WTC11 (cell line): ENCODE measurements at regions not wholly inside any gene's neighbourhood (a gene's known extent, or its start where the extent isn't known, plus 50 kb on each side); places are given as distances from the start of the nearest gene placed in this dataset.

Experiments used
- ATAC-seq: fragments of 200-7000 bp; cut with Tn5 transposase; 2 replicates; pipeline ENCODE4 v1.10.0; 2021; ENCODE audit warnings: mild to moderate bottlenecking, moderate library complexity
- CTCF ChIA-PET: fragments of 300-600 bp; sonication (Branson Sonifier 250); formaldehyde crosslinking; loops from one replicate; lab custom pipeline; 2021; ENCODE audit warnings: antibody characterized with exemption; lab: Charles Lee
- POLR2A ChIA-PET: fragments of 350-600 bp; sonication (Branson Sonifier 250); formaldehyde crosslinking; loops from one replicate; lab custom pipeline; 2021; ENCODE audit warnings: antibody characterized with exemption; lab: Charles Lee
- DNase-seq: peaks from one replicate; pipeline ENCODE4 v3.0.0; 2021; ENCODE audit warnings: low spot score
- H3K27ac Mint-ChIP-seq: 2 replicates; pipeline ENCODE4 v1.8.0; 2021; ENCODE audit warnings: mixed read lengths
- H3K27me3 Mint-ChIP-seq: 2 replicates; pipeline ENCODE4 v1.8.0; 2021; ENCODE audit warnings: low read depth, mild to moderate bottlenecking, moderate library complexity, mixed read lengths
- H3K36me3 Mint-ChIP-seq: 2 replicates; pipeline ENCODE4 v1.8.0; 2021; ENCODE audit warnings: mixed read lengths
- H3K4me1 Mint-ChIP-seq: 2 replicates; pipeline ENCODE4 v1.8.0; 2022; ENCODE audit warnings: mixed read lengths
- H3K4me3 Mint-ChIP-seq: 2 replicates; pipeline ENCODE4 v1.8.0; 2021; ENCODE audit warnings: mild to moderate bottlenecking, moderate library complexity, mixed read lengths
- H3K9me3 Mint-ChIP-seq: 2 replicates; pipeline ENCODE4 v1.8.0; 2021; ENCODE audit warnings: mixed read lengths
- ATF1 ChIP-seq: sonication (generic); formaldehyde crosslinking; IDR thresholded peaks from 2 replicates; pipeline ENCODE4 v1.8.1; 2023; ENCODE audit warnings: mild to moderate bottlenecking, moderate library complexity, missing genetic modification reagents
- CBFB ChIP-seq: sonication (generic); formaldehyde crosslinking; IDR thresholded peaks from 2 replicates; pipeline ENCODE4 v1.8.1; 2022; ENCODE audit warnings: mild to moderate bottlenecking, low read depth, missing genetic modification reagents
- CREB1 ChIP-seq: sonication (generic); formaldehyde crosslinking; IDR thresholded peaks from 2 replicates; pipeline ENCODE4 v1.8.0; 2023; ENCODE audit warnings: mild to moderate bottlenecking, missing genetic modification reagents
- CREM ChIP-seq: sonication (generic); formaldehyde crosslinking; IDR thresholded peaks from 2 replicates; pipeline ENCODE4 v1.8.1; 2022; ENCODE audit warnings: mild to moderate bottlenecking, missing genetic modification reagents, moderate library complexity
- FOXJ3 ChIP-seq: sonication (generic); formaldehyde crosslinking; IDR thresholded peaks from 2 replicates; pipeline ENCODE4 v1.9.0; 2021; ENCODE audit warnings: missing genetic modification reagents, mild to moderate bottlenecking, borderline replicate concordance
- FOXK1 ChIP-seq: sonication (generic); formaldehyde crosslinking; IDR thresholded peaks from 2 replicates; pipeline ENCODE4 v1.8.0; 2022; ENCODE audit warnings: mild to moderate bottlenecking, moderate library complexity, missing genetic modification reagents
- JAZF1 ChIP-seq: fragments of 250-450 bp; sonication (Bioruptor Pico); IDR thresholded peaks from 2 replicates; pipeline ENCODE4 v1.9.0; 2021; ENCODE audit warnings: moderate library complexity, mild to moderate bottlenecking, inconsistent platforms
- OVOL2 ChIP-seq: fragments of 250-450 bp; sonication (Bioruptor Pico); IDR thresholded peaks from 2 replicates; pipeline ENCODE4 v1.9.0; 2021; ENCODE audit warnings: mild to moderate bottlenecking, borderline replicate concordance
- RORB ChIP-seq: fragments of 250-450 bp; sonication (Bioruptor Pico); IDR thresholded peaks from 2 replicates; pipeline ENCODE4 v1.9.0; 2021; ENCODE audit warnings: mild to moderate bottlenecking
- SMAD4 ChIP-seq: sonication (generic); formaldehyde crosslinking; IDR thresholded peaks from 2 replicates; pipeline ENCODE4 v1.8.0; 2022; ENCODE audit warnings: mild to moderate bottlenecking, missing genetic modification reagents
- TP53 ChIP-seq: sonication (generic); formaldehyde crosslinking; IDR thresholded peaks from 2 replicates; pipeline ENCODE4 v1.8.1; 2023; ENCODE audit warnings: mild to moderate bottlenecking, missing genetic modification reagents
- ZBTB21 ChIP-seq: sonication (generic); formaldehyde crosslinking; IDR thresholded peaks from 2 replicates; pipeline ENCODE4 v1.8.1; 2023; ENCODE audit warnings: mild to moderate bottlenecking, missing genetic modification reagents, borderline replicate concordance
- ZNF138 ChIP-seq: sonication (generic); formaldehyde crosslinking; conservative IDR thresholded peaks from 2 replicates; pipeline ENCODE4 v1.8.1; 2022; ENCODE audit warnings: mild to moderate bottlenecking, moderate library complexity, missing genetic modification reagents
- ZNF423 ChIP-seq: fragments of 250-450 bp; sonication (Bioruptor Pico); IDR thresholded peaks from 2 replicates; pipeline ENCODE4 v2.1.2; 2022; ENCODE audit warnings: mild to moderate bottlenecking, moderate library complexity
- TF ChIP-seq, protein P1 (sequence below): fragments of 250-450 bp; sonication (Bioruptor Pico); IDR thresholded peaks from 2 replicates; pipeline ENCODE4 v1.9.0; 2021; ENCODE audit warnings: mild to moderate bottlenecking, borderline replicate concordance
- TF ChIP-seq, protein P2 (sequence below): sonication (generic); formaldehyde crosslinking; IDR thresholded peaks from 2 replicates; pipeline ENCODE4 v1.8.0; 2023; ENCODE audit warnings: missing genetic modification reagents
- TF ChIP-seq, protein P3 (sequence below): fragments of 250-450 bp; sonication (Bioruptor Pico); IDR thresholded peaks from 2 replicates; pipeline ENCODE4 v1.9.0; 2021; ENCODE audit warnings: mild to moderate bottlenecking
- TF ChIP-seq, protein P4 (sequence below): sonication (generic); formaldehyde crosslinking; IDR thresholded peaks from 2 replicates; pipeline ENCODE4 v1.8.1; 2022; ENCODE audit warnings: low read depth, mild to moderate bottlenecking, moderate library complexity, missing genetic modification reagents, borderline replicate concordance
- TF ChIP-seq, protein P5 (sequence below): sonication (generic); formaldehyde crosslinking; IDR thresholded peaks from 2 replicates; pipeline ENCODE4 v1.8.1; 2023; ENCODE audit warnings: mild to moderate bottlenecking, missing genetic modification reagents, moderate library complexity
- TF ChIP-seq, protein P6 (sequence below): sonication (generic); formaldehyde crosslinking; IDR thresholded peaks from 2 replicates; pipeline ENCODE4 v1.8.1; 2022; ENCODE audit warnings: mild to moderate bottlenecking, moderate library complexity, missing genetic modification reagents

DNA sequence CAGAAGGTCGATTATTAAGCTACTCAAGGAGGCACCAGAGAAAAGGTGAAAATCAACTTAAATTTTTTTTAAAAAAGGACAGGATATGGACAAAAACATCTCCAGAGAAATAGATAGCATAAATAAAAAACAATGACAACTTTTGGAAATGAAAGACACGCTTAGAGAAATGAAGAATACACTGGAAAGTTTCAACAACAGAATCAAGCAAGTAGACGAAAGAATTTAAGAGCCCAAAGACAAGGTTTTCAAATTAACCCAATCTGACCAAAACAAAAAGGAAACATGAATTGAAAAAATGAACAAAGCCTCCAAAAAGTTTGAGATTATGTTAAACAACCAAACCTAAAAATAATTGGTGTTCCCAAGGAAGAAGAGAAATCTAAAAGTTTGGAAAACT lies 191.1 kb upstream of the BMP4 start:
- H3K27ac Mint-ChIP-seq = no peak overlapping the region
- no peaks in the 10 kb centered on the region; the same call in 1 of the 2 replicates for H3K27me3 Mint-ChIP-seq
- no peaks in the 10 kb centered on the region for H3K4me1 Mint-ChIP-seq
- H3K36me3 Mint-ChIP-seq = peaks cover 19% of the 10 kb centered on the region
- ChIA-PET CTCF (no interaction called here), POLR2A (no interaction called here)
- no peak overlapping the region for H3K4me3 Mint-ChIP-seq
- peaks cover 29% of the 10 kb centered on the region for H3K9me3 Mint-ChIP-seq
- ATAC-seq (no peak), DNase-seq (no peak)
- TF ChIP-seq, protein P1, sequence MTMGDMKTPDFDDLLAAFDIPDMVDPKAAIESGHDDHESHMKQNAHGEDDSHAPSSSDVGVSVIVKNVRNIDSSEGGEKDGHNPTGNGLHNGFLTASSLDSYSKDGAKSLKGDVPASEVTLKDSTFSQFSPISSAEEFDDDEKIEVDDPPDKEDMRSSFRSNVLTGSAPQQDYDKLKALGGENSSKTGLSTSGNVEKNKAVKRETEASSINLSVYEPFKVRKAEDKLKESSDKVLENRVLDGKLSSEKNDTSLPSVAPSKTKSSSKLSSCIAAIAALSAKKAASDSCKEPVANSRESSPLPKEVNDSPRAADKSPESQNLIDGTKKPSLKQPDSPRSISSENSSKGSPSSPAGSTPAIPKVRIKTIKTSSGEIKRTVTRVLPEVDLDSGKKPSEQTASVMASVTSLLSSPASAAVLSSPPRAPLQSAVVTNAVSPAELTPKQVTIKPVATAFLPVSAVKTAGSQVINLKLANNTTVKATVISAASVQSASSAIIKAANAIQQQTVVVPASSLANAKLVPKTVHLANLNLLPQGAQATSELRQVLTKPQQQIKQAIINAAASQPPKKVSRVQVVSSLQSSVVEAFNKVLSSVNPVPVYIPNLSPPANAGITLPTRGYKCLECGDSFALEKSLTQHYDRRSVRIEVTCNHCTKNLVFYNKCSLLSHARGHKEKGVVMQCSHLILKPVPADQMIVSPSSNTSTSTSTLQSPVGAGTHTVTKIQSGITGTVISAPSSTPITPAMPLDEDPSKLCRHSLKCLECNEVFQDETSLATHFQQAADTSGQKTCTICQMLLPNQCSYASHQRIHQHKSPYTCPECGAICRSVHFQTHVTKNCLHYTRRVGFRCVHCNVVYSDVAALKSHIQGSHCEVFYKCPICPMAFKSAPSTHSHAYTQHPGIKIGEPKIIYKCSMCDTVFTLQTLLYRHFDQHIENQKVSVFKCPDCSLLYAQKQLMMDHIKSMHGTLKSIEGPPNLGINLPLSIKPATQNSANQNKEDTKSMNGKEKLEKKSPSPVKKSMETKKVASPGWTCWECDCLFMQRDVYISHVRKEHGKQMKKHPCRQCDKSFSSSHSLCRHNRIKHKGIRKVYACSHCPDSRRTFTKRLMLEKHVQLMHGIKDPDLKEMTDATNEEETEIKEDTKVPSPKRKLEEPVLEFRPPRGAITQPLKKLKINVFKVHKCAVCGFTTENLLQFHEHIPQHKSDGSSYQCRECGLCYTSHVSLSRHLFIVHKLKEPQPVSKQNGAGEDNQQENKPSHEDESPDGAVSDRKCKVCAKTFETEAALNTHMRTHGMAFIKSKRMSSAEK (CRISPR knock-in tag) = no peak
- TF ChIP-seq SMAD4 (CRISPR knock-in tag) (no peak), FOXJ3 (CRISPR knock-in tag) (no peak), FOXK1 (no peak), CREB1 (CRISPR knock-in tag) (no peak), ZNF138 (CRISPR knock-in tag) (no peak), TP53 (CRISPR knock-in tag) (no peak), ATF1 (CRISPR knock-in tag) (no peak), ZNF423 (CRISPR knock-in tag) (no peak), JAZF1 (CRISPR knock-in tag) (no peak), RORB (CRISPR knock-in tag) (no peak), CBFB (CRISPR knock-in tag) (no peak), OVOL2 (CRISPR knock-in tag) (no peak), ZBTB21 (CRISPR knock-in tag) (no peak), CREM (no peak)
- TF ChIP-seq, protein P2, sequence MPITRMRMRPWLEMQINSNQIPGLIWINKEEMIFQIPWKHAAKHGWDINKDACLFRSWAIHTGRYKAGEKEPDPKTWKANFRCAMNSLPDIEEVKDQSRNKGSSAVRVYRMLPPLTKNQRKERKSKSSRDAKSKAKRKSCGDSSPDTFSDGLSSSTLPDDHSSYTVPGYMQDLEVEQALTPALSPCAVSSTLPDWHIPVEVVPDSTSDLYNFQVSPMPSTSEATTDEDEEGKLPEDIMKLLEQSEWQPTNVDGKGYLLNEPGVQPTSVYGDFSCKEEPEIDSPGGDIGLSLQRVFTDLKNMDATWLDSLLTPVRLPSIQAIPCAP (CRISPR knock-in tag) = no peak
- TF ChIP-seq, protein P3, sequence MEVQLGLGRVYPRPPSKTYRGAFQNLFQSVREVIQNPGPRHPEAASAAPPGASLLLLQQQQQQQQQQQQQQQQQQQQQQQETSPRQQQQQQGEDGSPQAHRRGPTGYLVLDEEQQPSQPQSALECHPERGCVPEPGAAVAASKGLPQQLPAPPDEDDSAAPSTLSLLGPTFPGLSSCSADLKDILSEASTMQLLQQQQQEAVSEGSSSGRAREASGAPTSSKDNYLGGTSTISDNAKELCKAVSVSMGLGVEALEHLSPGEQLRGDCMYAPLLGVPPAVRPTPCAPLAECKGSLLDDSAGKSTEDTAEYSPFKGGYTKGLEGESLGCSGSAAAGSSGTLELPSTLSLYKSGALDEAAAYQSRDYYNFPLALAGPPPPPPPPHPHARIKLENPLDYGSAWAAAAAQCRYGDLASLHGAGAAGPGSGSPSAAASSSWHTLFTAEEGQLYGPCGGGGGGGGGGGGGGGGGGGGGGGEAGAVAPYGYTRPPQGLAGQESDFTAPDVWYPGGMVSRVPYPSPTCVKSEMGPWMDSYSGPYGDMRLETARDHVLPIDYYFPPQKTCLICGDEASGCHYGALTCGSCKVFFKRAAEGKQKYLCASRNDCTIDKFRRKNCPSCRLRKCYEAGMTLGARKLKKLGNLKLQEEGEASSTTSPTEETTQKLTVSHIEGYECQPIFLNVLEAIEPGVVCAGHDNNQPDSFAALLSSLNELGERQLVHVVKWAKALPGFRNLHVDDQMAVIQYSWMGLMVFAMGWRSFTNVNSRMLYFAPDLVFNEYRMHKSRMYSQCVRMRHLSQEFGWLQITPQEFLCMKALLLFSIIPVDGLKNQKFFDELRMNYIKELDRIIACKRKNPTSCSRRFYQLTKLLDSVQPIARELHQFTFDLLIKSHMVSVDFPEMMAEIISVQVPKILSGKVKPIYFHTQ (CRISPR knock-in tag) = no peak
- TF ChIP-seq, protein P4, sequence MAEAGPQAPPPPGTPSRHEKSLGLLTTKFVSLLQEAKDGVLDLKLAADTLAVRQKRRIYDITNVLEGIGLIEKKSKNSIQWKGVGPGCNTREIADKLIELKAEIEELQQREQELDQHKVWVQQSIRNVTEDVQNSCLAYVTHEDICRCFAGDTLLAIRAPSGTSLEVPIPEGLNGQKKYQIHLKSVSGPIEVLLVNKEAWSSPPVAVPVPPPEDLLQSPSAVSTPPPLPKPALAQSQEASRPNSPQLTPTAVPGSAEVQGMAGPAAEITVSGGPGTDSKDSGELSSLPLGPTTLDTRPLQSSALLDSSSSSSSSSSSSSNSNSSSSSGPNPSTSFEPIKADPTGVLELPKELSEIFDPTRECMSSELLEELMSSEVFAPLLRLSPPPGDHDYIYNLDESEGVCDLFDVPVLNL (CRISPR knock-in tag) = no peak
- TF ChIP-seq, protein P5, sequence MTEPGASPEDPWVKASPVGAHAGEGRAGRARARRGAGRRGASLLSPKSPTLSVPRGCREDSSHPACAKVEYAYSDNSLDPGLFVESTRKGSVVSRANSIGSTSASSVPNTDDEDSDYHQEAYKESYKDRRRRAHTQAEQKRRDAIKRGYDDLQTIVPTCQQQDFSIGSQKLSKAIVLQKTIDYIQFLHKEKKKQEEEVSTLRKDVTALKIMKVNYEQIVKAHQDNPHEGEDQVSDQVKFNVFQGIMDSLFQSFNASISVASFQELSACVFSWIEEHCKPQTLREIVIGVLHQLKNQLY = no peak
- TF ChIP-seq, protein P6, sequence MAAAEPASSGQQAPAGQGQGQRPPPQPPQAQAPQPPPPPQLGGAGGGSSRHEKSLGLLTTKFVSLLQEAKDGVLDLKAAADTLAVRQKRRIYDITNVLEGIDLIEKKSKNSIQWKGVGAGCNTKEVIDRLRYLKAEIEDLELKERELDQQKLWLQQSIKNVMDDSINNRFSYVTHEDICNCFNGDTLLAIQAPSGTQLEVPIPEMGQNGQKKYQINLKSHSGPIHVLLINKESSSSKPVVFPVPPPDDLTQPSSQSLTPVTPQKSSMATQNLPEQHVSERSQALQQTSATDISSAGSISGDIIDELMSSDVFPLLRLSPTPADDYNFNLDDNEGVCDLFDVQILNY = no peak
